Thyroid gland (tissue), 4 donors: ENCODE measurements at regions not wholly inside any gene's neighbourhood (a gene's known extent, or its start where the extent isn't known, plus 50 kb on each side); places are given as distances from the start of the nearest gene placed in this dataset.

Experiments
- DNase-seq, 2 donors: peaks; one replicate each; pipeline ENCODE4 v3.0.0-alpha.2; 2019
- H3K27ac ChIP-seq, 3 donors: fragments of 200-600 bp; sonication (generic); 1 replicate in 2 of 3; 2 replicates in 1 of 3; pipeline ENCODE4 v1.5.1; 2016 to 2019; ENCODE audit warnings: mild to moderate bottlenecking in 1 of 3, moderate library complexity in 1 of 3
- H3K27me3 ChIP-seq: fragments of 200-600 bp; sonication (generic); one replicate; pipeline ENCODE4 v1.5.1; 2019
- H3K36me3 ChIP-seq, 2 donors: fragments of 200-600 bp; sonication (generic); one replicate each; pipeline ENCODE4 v1.5.1; 2016 to 2019
- H3K4me1 ChIP-seq, 2 donors: fragments of 200-600 bp; sonication (generic); one replicate each; pipeline ENCODE4 v1.5.1; 2017 to 2019
- H3K4me3 ChIP-seq, 3 donors: fragments of 200-600 bp; sonication (generic); replicated peaks in 1 of 3; 1 replicate in 2 of 3; 2 replicates in 1 of 3; pipeline ENCODE4 v1.5.1; 2016; ENCODE audit warnings: mild to moderate bottlenecking in 1 of 3
- H3K9me3 ChIP-seq: fragments of 200-600 bp; sonication (generic); one replicate; pipeline ENCODE4 v1.5.1; 2017
- POLR2A ChIP-seq, 2 donors: fragments of 450-650 bp; IDR thresholded peaks; one replicate each; pipeline ENCODE4 v1.6.1; 2017; ENCODE audit warnings: antibody characterized with exemption in 2 of 2, mild to moderate bottlenecking in 2 of 2, moderate library complexity in 1 of 2
- WGBS, 2 donors: methylation state at CpG; one replicate each; pipeline ENCODE4 v1.1.5; 2017; 5-methylcytosine and 5-hydroxymethylcytosine counted together
- intact Hi-C: fragments of 100-400 bp; cut with DNase I; formaldehyde crosslinking; loops from one replicate; pipeline ENCODE4 v1.15.1; 2023
- TF ChIP-seq, protein P1 (sequence below), 6 experiments: fragments of 200-600 bp in 3 of 6; fragments of 450-650 bp in 3 of 6; sonication (generic) in 3 of 6; IDR thresholded peaks; one replicate each; pipeline ENCODE4 v1.5.1; 2016 to 2019; ENCODE audit warnings: antibody characterized with exemption in 6 of 6, mild to moderate bottlenecking in 2 of 6, inconsistent platforms in 1 of 6, moderate library complexity in 1 of 6

GRCh38 chr11:81007046-81007445 is 1566.2 kb upstream of the TENM4 start:
- TF ChIP-seq, protein P1, sequence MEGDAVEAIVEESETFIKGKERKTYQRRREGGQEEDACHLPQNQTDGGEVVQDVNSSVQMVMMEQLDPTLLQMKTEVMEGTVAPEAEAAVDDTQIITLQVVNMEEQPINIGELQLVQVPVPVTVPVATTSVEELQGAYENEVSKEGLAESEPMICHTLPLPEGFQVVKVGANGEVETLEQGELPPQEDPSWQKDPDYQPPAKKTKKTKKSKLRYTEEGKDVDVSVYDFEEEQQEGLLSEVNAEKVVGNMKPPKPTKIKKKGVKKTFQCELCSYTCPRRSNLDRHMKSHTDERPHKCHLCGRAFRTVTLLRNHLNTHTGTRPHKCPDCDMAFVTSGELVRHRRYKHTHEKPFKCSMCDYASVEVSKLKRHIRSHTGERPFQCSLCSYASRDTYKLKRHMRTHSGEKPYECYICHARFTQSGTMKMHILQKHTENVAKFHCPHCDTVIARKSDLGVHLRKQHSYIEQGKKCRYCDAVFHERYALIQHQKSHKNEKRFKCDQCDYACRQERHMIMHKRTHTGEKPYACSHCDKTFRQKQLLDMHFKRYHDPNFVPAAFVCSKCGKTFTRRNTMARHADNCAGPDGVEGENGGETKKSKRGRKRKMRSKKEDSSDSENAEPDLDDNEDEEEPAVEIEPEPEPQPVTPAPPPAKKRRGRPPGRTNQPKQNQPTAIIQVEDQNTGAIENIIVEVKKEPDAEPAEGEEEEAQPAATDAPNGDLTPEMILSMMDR (IDR thresholded peaks at IDR 0.05) = no peak
- no peak for TF ChIP-seq POLR2A (IDR thresholded peaks at IDR 0.05)
- 19 to 25% methylated on average over 2 of the region's 2 CpGs for WGBS, 2 donors
- Histone ChIP-seq H3K27ac (no peak overlapping the region), H3K4me1 (no peaks in the 10 kb centered on the region), H3K36me3 (no peaks in the 10 kb centered on the region), H3K27me3 (no peaks in the 10 kb centered on the region), H3K4me3 (no peak overlapping the region), H3K9me3 (no peaks in the 10 kb centered on the region)
- intact Hi-C loops = no loop called here
- no peak for DNase-seq

DNA sequence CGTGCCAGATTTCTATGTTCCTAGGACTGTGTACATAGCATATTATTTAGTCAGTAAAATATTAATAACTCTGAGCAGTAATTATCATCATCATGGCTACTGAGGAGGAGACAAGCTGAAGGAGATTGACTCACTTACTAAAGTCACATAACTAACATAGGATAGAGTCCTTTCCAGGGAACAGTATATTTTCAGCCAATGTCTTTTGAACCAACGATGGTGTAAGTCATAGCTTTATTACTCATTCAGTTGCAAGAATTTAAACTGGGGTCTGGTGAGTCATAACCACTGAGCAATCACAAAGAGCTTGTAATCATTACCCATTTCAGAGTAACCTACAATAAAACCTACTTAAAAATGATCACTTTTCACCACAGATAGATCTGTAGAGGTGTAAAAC is 1564.8 kb upstream of the TENM4 start:
- Histone ChIP-seq H3K36me3 (no peaks in the 10 kb centered on the region), H3K27ac (no peak overlapping the region), H3K4me1 (no peaks in the 10 kb centered on the region), H3K9me3 (no peaks in the 10 kb centered on the region), H3K4me3 (no peak overlapping the region), H3K27me3 (no peaks in the 10 kb centered on the region)
- 69 to 82% methylated on average over 2 of the region's 2 CpGs for WGBS, 2 donors
- no peak for DNase-seq
- TF ChIP-seq, protein P1 (IDR thresholded peaks at IDR 0.05) = no peak
- TF ChIP-seq POLR2A (IDR thresholded peaks at IDR 0.05) = no peak
- intact Hi-C loops = no loop called here

- TF ChIP-seq POLR2A (IDR thresholded peaks at IDR 0.05) = no peak
- TF ChIP-seq, protein P1 (IDR thresholded peaks at IDR 0.05) = no peak
- H3K27me3 ChIP-seq = no peaks in the 10 kb centered on the region
- H3K9me3 ChIP-seq = no peaks in the 10 kb centered on the region
- H3K27ac ChIP-seq = no peak overlapping the region
- H3K36me3 ChIP-seq = no peaks in the 10 kb centered on the region
- 76 to 82% methylated on average over 2 of the region's 2 CpGs for WGBS, 2 donors
- H3K4me3 ChIP-seq = no peak overlapping the region
- intact Hi-C loops = no loop called here
- no peak for DNase-seq
- no peaks in the 10 kb centered on the region for H3K4me1 ChIP-seq
Observed at GRCh38 chr11:81004576-81004975, 1563.7 kb upstream of the TENM4 start.

- 82 to 88% methylated on average over 4 of the region's 4 CpGs for WGBS, 2 donors
- H3K27me3 ChIP-seq = no peaks in the 10 kb centered on the region
- no peak for DNase-seq
- no peak for TF ChIP-seq POLR2A (IDR thresholded peaks at IDR 0.05)
- TF ChIP-seq, protein P1 (IDR thresholded peaks at IDR 0.05) = no peak
- H3K27ac ChIP-seq = no peak overlapping the region
- intact Hi-C loops = no loop called here
- no peak overlapping the region for H3K4me3 ChIP-seq
- no peaks in the 10 kb centered on the region for H3K4me1 ChIP-seq
- H3K36me3 ChIP-seq = no peaks in the 10 kb centered on the region
- H3K9me3 ChIP-seq = no peaks in the 10 kb centered on the region
Observed at GRCh38 chr11:81002374-81002773, 1561.5 kb upstream of the TENM4 start.

GRCh38 chr11:81000735-81001134 is 1559.9 kb upstream of the TENM4 start:
- Histone ChIP-seq H3K27me3 (no peaks in the 10 kb centered on the region), H3K4me3 (no peak overlapping the region), H3K9me3 (no peaks in the 10 kb centered on the region), H3K27ac (no peak overlapping the region), H3K36me3 (no peaks in the 10 kb centered on the region), H3K4me1 (no peaks in the 10 kb centered on the region)
- DNase-seq = no peak
- 72 to 77% methylated on average over 1 of the region's 1 CpG for WGBS, 2 donors
- intact Hi-C loops = no loop called here
- TF ChIP-seq POLR2A (IDR thresholded peaks at IDR 0.05) = no peak
- TF ChIP-seq, protein P1 (IDR thresholded peaks at IDR 0.05) = no peak
